ENCODE measurements at regions not wholly inside any gene's neighbourhood (a gene's known extent, or its start where the extent isn't known, plus 50 kb on each side); places are given as distances from the start of the nearest gene placed in this dataset.

- DNase-seq (ENCODE audit: low spot score): no peak
Observed at GRCh38 chr13:90675129-90675528, 672.4 kb upstream of the MIR17HG start.

- DNase-seq (ENCODE audit: low spot score): no peak
Observed at GRCh38 chr13:90680826-90681225, 666.7 kb upstream of the MIR17HG start.

GRCh38 chr13:90683711-90684131, 663.8 kb upstream of the MIR17HG start:
- DNase-seq (ENCODE audit: low spot score): no peak

DNA sequence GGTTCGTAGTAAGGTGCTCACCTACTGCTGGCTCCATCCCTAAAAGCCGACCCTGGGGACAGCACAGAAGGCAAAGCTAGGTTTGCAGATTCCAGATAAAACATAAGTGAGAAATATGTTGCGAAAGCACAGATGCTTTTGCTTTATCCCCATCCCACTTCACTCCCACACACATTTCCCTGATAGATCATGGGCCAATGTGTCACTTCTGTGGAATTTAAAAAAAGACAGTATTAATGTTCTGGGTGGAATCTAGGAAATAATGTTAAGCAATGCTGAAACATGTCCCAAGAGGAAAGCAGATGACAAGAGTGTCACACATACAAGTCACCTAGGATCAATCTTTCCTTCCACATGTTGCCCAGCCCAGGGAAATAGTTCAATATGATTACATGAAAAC, 661.0 kb upstream of the MIR17HG start:
- peak; percentile 29 for DNase-seq (ENCODE audit: low spot score)

DNA sequence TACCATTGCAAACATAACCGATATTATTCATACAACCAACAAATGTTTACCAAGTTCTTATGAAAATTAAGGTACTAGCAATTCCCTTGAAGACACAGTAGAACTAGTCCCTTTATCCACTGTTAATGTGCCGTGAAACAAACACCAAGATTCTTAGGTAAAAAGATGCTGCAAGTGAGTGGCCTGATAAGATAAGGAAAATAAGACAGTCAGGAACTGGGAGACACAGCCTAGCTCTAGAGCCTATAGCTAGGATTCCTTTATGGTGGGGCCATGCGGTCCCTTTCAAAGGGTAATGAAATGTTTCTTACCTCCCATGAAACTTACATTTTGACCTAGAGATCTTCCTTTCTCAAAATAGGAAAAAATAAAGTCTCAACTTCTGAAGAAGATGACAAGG, 658.4 kb upstream of the MIR17HG start:
- DNase-seq (ENCODE audit: low spot score): no peak

GRCh38 chr13:90690458-90691080, 656.9 kb upstream of the MIR17HG start:
- no peak for DNase-seq (ENCODE audit: low spot score)

DNA sequence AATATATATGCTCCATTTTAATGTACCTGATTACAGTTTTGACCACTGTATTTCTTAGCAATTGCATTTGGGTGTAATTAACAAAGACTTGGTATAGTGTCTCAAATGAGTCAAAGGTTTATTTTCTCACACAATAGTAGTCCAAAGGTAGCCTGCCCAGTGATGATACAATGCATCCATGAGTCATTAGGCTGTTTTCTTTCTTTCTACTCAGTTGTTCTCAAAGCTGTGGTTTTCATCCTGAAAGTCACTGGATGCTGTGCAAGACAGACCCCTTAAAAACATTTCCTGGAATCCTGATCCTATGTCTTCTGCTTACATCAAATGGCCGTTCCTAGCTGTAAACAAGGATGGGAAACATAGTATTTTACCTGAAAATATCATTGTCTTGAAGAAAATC, 651.2 kb upstream of the MIR17HG start:
- DNase-seq (ENCODE audit: low spot score): no peak

DNA sequence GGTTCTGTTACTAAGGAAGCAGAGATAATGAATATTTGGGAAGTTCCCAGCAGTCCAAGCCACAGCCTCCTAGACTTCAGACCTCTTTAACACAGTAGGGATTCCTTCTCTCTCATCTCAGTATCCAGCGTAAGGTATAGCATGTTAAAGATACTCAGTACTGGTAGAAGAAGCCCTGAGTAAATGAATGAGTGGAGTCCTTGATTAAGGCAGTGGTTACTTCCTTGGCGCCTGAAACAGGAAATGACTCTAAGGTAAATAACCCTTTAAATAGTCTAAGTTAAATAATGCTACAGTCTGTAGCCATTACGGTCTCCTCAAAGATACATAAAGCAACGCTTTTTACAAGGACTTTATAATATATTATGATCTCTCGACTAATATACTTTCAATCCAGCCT, 650.8 kb upstream of the MIR17HG start:
- no peak for DNase-seq (ENCODE audit: low spot score)

GRCh38 chr13:90700340-90700739, 647.1 kb upstream of the MIR17HG start:
- DNase-seq (ENCODE audit: low spot score): no peak

- no peak for DNase-seq (ENCODE audit: low spot score)
Observed at GRCh38 chr13:90701264-90701663, 646.2 kb upstream of the MIR17HG start.

DNA sequence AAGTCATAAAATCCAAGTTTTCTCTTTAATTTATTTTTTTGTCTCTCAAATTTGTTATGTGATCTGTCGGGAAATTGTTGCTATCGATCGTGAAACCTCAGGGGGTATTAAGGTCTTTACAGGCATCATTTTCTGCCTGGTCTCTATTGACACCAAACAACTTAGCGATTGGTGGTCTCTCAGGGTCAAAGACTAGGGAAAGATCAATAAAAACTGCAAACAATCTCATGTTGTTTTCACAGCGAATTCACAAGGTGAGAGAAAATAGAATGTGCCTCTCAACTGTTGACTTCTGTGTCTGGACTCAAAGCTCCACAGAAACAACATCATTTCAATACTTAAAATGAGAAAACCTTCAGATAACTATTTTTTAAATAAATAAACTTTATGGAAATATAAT, 645.4 kb upstream of the MIR17HG start:
- no peak for DNase-seq (ENCODE audit: low spot score)

DNA sequence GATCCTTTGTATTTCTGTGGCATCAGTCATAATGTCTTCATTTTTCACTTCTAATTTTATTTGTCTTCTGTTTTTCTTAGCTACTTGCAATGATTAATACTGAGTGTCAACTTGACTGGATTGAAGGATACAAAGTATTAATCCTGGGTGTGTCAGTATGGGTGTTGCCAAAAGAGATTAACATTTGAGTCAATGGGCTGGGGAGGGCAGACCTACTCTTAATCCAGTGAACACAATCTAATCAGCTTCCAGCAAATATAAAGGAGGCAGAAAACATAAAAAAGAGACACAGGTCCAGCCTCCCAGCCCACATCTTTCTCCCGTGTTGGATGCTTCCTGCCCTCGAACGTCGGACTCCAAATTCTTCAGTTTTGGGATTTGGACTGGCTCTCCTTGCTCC, 640.9 kb upstream of the MIR17HG start:
- no peak for DNase-seq (ENCODE audit: low spot score)

- DNase-seq (ENCODE audit: low spot score): no peak
Observed at GRCh38 chr13:90708128-90708527, 639.4 kb upstream of the MIR17HG start.

DNA sequence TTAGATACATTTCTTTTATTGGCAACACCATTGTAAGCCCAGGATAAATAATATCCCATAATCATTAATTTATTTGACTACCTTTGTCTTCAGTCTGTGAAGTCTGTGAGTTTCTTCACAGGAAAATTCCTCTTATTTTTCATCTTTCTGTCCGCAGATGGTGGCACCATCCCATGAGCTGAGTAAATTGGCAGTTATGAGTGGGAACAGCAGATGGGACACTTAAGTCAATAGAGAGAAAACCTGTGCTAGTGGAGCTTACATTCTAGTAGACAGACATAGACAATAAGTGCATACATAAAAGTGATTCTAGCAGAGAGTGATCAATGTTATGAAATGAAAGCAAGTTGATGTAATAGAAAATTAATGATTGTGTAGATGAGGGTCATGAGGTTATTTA, 638.2 kb upstream of the MIR17HG start:
- DNase-seq (ENCODE audit: low spot score): peak; percentile 61

DNA sequence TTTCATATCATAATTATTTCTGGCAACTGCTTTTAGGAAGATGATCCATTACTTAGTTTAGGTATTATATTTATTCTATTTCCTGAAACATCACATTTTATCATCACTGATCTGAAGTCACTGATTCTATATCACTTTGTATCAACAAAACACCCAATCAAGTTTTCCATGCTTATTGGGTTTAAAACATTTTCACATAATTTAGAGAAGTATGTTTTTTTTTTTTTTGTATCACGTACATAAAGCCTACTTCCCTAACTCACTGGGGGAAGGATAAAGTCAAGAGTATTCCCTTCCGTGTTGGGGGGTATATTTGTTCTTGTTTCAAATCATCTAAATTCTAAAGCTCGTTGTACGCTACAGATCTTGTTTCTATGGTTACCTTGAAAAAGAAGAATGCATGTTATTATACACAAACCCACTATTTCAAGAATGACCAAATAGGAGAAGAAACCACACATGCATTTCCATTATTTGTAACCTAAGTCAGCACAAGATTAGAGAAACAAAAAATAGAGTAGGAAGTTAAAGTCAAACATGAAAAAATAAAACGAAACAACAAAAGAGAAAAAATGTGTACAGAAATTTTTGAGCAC, 637.2 kb upstream of the MIR17HG start:
- no peak for DNase-seq (ENCODE audit: low spot score)

- DNase-seq (ENCODE audit: low spot score): peak; percentile 48
Observed at GRCh38 chr13:90713441-90714133, 633.9 kb upstream of the MIR17HG start.

GRCh38 chr13:90715485-90715884, 632.0 kb upstream of the MIR17HG start:
- DNase-seq (ENCODE audit: low spot score): no peak

DNA sequence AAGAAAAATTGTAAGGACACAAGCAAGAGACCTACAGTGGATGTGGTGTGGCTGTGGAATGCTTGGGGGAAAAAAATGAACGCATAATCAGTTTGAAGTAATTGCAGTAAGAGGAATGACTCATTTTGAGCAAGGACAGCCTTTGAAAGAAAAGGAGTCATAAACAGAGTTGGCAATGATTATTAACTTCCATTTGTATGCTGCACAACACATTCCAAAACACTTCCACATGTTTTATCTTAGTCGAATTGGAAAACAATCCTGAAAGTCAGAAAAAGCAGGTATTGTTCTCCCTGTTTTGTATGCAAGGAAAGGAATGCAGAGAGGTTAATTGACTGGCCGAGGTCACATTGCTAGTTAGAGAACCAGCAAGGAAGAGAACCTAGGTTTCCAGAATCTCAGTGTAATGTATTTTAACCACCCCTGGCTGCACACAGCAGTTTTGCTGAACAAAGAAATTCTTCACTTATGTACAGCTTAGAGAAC, 630.0 kb upstream of the MIR17HG start:
- DNase-seq (ENCODE audit: low spot score): peak; percentile 9

- DNase-seq (ENCODE audit: low spot score): no peak
Observed at GRCh38 chr13:90719461-90719860, 628.0 kb upstream of the MIR17HG start.

- no peak for DNase-seq (ENCODE audit: low spot score)
Observed at GRCh38 chr13:90721937-90722336, 625.5 kb upstream of the MIR17HG start.

- DNase-seq (ENCODE audit: low spot score): no peak
Observed at GRCh38 chr13:90723381-90723780, 624.1 kb upstream of the MIR17HG start.

GRCh38 chr13:90726375-90726774, 621.1 kb upstream of the MIR17HG start:
- DNase-seq (ENCODE audit: low spot score): no peak

DNA sequence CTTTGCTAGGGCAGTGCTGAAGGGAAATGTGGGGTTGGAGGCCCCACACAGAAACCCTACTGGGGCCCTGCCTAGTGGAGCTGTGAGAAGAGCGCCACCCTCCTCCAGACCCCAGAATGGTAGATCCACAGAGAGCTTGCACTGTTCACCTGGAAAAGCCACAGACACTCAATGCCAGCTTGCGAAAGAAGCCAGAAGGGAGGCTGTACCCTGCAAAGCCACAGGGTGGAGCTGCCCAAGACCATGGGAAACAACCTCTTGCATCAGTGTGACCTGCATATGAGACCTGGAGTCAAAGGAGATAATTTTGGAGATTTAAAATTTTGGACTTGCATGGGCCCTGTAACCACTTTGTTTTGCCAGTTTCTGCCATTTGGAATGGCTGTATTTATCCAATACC, 615.4 kb upstream of the MIR17HG start:
- DNase-seq (ENCODE audit: low spot score): no peak
